ENCODE measurements at regions not wholly inside any gene's neighbourhood (a gene's known extent, or its start where the extent isn't known, plus 50 kb on each side); places are given as distances from the start of the nearest gene placed in this dataset.

DNA sequence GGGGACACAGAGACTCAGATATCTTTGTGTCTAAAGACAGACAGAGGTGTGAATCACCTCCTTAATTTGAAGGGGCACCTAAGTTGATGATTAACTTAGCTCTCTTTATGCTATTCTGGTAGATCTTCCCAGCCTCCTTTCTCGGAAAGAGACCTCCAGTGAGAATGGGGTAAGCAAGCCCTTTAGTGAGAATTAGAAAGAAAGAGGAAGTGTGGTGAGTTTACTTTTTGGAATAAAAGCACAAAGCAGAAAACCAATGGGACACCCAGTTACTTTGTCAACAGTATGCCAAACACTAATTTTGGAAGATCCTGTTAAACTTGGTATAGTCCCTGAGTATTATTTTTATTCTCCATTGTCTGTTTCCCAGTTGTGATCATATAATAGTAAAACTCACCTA is 302.8 kb upstream of the RASA1 start:
- TF ChIP-seq POLR2AphosphoS5 (IDR thresholded peaks at IDR 0.05; ENCODE audit: low read depth) = no peak
- TF ChIP-seq, protein P1, sequence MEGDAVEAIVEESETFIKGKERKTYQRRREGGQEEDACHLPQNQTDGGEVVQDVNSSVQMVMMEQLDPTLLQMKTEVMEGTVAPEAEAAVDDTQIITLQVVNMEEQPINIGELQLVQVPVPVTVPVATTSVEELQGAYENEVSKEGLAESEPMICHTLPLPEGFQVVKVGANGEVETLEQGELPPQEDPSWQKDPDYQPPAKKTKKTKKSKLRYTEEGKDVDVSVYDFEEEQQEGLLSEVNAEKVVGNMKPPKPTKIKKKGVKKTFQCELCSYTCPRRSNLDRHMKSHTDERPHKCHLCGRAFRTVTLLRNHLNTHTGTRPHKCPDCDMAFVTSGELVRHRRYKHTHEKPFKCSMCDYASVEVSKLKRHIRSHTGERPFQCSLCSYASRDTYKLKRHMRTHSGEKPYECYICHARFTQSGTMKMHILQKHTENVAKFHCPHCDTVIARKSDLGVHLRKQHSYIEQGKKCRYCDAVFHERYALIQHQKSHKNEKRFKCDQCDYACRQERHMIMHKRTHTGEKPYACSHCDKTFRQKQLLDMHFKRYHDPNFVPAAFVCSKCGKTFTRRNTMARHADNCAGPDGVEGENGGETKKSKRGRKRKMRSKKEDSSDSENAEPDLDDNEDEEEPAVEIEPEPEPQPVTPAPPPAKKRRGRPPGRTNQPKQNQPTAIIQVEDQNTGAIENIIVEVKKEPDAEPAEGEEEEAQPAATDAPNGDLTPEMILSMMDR (IDR thresholded peaks at IDR 0.05; ENCODE audit: insufficient read depth, low read length) = no peak

All from HL-60 (cell line).